ENCODE measurements at regions not wholly inside any gene's neighbourhood (a gene's known extent, or its start where the extent isn't known, plus 50 kb on each side); places are given as distances from the start of the nearest gene placed in this dataset.

- no peak for TF ChIP-seq CTCF (IDR thresholded peaks at IDR 0.05)
- no peak for TF ChIP-seq EP300 (IDR thresholded peaks at IDR 0.05)
- TF ChIP-seq POLR2A (IDR thresholded peaks at IDR 0.05) = no peak
- Histone ChIP-seq H3K36me3 (no peaks in the 10 kb centered on the region), H3K4me3 (no peak overlapping the region), H3K9me3 (no peaks in the 10 kb centered on the region), H3K27ac (peak overlapping the region in 1 of 4 donors; percentile 54), H3K4me1 (peaks cover 0 to 9% (median 1%) of the 10 kb centered on the region in 4 donors), H3K27me3 (no peaks in the 10 kb centered on the region)
- no peak for DNase-seq (ENCODE audit: low spot score in 2 of 2)
- 90 to 94% methylated on average over 6 of the region's 6 CpGs for WGBS, 2 donors
These were observed 75.8 kb upstream of the TSPAN2 start for GRCh38 chr1:115164940-115165705.

- no peaks in the 10 kb centered on the region for H3K36me3 ChIP-seq
- TF ChIP-seq EP300 (IDR thresholded peaks at IDR 0.05) = peak in 1 of 2 donors; percentile 27
- TF ChIP-seq CTCF (IDR thresholded peaks at IDR 0.05) = no peak
- no peak overlapping the region for H3K4me3 ChIP-seq
- 78 to 82% methylated on average over 1 of the region's 1 CpG for WGBS, 2 donors
- no peaks in the 10 kb centered on the region for H3K9me3 ChIP-seq
- no peaks in the 10 kb centered on the region for H3K27me3 ChIP-seq
- peak overlapping the region in 1 of 4 donors; percentile 54 for H3K27ac ChIP-seq
- H3K4me1 ChIP-seq = peaks cover 0 to 3% (median 0%) of the 10 kb centered on the region in 4 donors
- peak in 1 of 2 donors; percentile 40 for DNase-seq (ENCODE audit: low spot score in 2 of 2)
These were observed 75.2 kb upstream of the TSPAN2 start for GRCh38 chr1:115164484-115164883.

GRCh38 chr1:115160728-115161127 is 71.4 kb upstream of the TSPAN2 start:
- Histone ChIP-seq H3K4me3 (no peak overlapping the region), H3K9me3 (no peaks in the 10 kb centered on the region), H3K4me1 (peaks cover 0 to 17% (median 4%) of the 10 kb centered on the region in 4 donors), H3K27ac (no peak overlapping the region), H3K36me3 (no peaks in the 10 kb centered on the region), H3K27me3 (no peaks in the 10 kb centered on the region)
- no peak for DNase-seq (ENCODE audit: low spot score in 2 of 2)
- TF ChIP-seq EP300 (IDR thresholded peaks at IDR 0.05) (no peak), POLR2A (IDR thresholded peaks at IDR 0.05) (no peak), CTCF (IDR thresholded peaks at IDR 0.05) (no peak)

GRCh38 chr1:115159958-115160357 is 70.7 kb upstream of the TSPAN2 start:
- Histone ChIP-seq H3K4me3 (no peak overlapping the region), H3K4me1 (peaks cover 0 to 17% (median 4%) of the 10 kb centered on the region in 4 donors), H3K27ac (no peak overlapping the region), H3K27me3 (no peaks in the 10 kb centered on the region), H3K36me3 (no peaks in the 10 kb centered on the region), H3K9me3 (no peaks in the 10 kb centered on the region)
- no peak for DNase-seq (ENCODE audit: low spot score in 2 of 2)
- TF ChIP-seq CTCF (IDR thresholded peaks at IDR 0.05) (no peak), POLR2A (IDR thresholded peaks at IDR 0.05) (no peak), EP300 (IDR thresholded peaks at IDR 0.05) (no peak)

GRCh38 chr1:115158181-115158580 is 68.9 kb upstream of the TSPAN2 start:
- peak in 1 of 2 donors; percentile 23 for DNase-seq (ENCODE audit: low spot score in 2 of 2)
- Histone ChIP-seq H3K4me1 (peaks cover 0 to 17% (median 4%) of the 10 kb centered on the region in 4 donors), H3K27me3 (no peaks in the 10 kb centered on the region), H3K4me3 (no peak overlapping the region), H3K36me3 (no peaks in the 10 kb centered on the region), H3K27ac (peak overlapping the region in 2 of 4 donors; percentile 28 to 39), H3K9me3 (no peaks in the 10 kb centered on the region)
- TF ChIP-seq EP300 (IDR thresholded peaks at IDR 0.05) = peak in 1 of 2 donors; percentile 30
- no peak for TF ChIP-seq CTCF (IDR thresholded peaks at IDR 0.05)
- TF ChIP-seq POLR2A (IDR thresholded peaks at IDR 0.05) = no peak
- 4 to 9% methylated on average over 2 of the region's 2 CpGs for WGBS, 2 donors
